Tibial nerve (tissue), 4 donors: ENCODE measurements at regions not wholly inside any gene's neighbourhood (a gene's known extent, or its start where the extent isn't known, plus 50 kb on each side); places are given as distances from the start of the nearest gene placed in this dataset.

Experiments
- DNase-seq, 2 donors: peaks; one replicate each; pipeline ENCODE4 v3.0.0-alpha.2; 2019; ENCODE audit warnings: low spot score in 2 of 2
- H3K27ac ChIP-seq, 4 donors: fragments of 200-600 bp; sonication (generic) in 3 of 4; one replicate each; pipeline ENCODE4 v1.5.1; 2017 to 2019; ENCODE audit warnings: mild to moderate bottlenecking in 1 of 4
- H3K27me3 ChIP-seq, 2 donors: fragments of 200-600 bp; sonication (generic) in 1 of 2; one replicate each; pipeline versions ENCODE4 v1.5.1 to v1.6.0; 2017 to 2019
- H3K36me3 ChIP-seq, 3 donors: fragments of 200-600 bp; sonication (generic); one replicate each; pipeline ENCODE4 v1.5.1; 2018 to 2019
- H3K4me1 ChIP-seq, 4 donors: fragments of 200-600 bp; sonication (generic) in 3 of 4; one replicate each; pipeline ENCODE4 v1.5.1; 2017 to 2019
- H3K4me3 ChIP-seq, 4 donors: fragments of 200-600 bp; sonication (generic) in 3 of 4; one replicate each; pipeline ENCODE4 v1.5.1; 2017 to 2019; ENCODE audit warnings: mild to moderate bottlenecking in 1 of 4, moderate library complexity in 1 of 4
- H3K9me3 ChIP-seq, 4 donors: fragments of 200-600 bp; sonication (generic) in 3 of 4; one replicate each; pipeline ENCODE4 v1.5.1; 2017 to 2019
- EP300 ChIP-seq, 2 donors: sonication (generic); formaldehyde crosslinking; IDR thresholded peaks; one replicate each; pipeline ENCODE4 v1.6.1; 2017; ENCODE audit warnings: antibody characterized with exemption in 2 of 2, mild to moderate bottlenecking in 1 of 2
- POLR2A ChIP-seq, 2 donors: fragments of 450-650 bp; IDR thresholded peaks; one replicate each; pipeline ENCODE4 v1.6.1; 2017; ENCODE audit warnings: antibody characterized with exemption in 2 of 2, mild to moderate bottlenecking in 2 of 2, moderate library complexity in 2 of 2
- WGBS, 2 donors: methylation state at CpG; one replicate each; pipeline ENCODE4 v1.1.5; 2018; 5-methylcytosine and 5-hydroxymethylcytosine counted together
- TF ChIP-seq, protein P1 (sequence below), 5 experiments: fragments of 200-600 bp in 3 of 5; fragments of 450-650 bp in 2 of 5; sonication (generic) in 3 of 5; IDR thresholded peaks; one replicate each; pipeline ENCODE4 v1.5.1; 2016 to 2019; ENCODE audit warnings: antibody characterized with exemption in 5 of 5, mild to moderate bottlenecking in 3 of 5, moderate library complexity in 2 of 5

DNA sequence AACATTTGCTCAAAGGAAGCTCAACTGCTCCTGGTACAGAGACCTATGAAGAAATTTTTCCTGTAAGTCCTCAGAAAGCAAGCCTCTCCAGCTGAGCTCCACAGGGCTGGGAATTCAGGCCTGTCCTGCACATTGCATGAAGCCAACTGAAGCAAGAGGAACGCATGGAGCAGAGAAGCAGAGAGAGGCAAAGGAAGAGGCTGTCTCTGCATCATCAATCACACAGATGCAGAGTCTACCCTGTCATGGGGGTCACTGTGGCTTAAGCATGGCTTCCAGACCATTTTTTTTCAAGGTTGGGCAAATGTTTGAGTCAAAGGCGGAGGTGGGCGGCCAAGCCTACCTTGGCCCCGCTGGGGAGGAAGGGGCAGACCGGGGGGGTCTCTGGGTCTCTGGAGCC is 110.3 kb upstream of the MSX1 start:
- H3K4me1 ChIP-seq, result no peaks in the 10 kb centered on the region
- no peak overlapping the region for H3K27ac ChIP-seq
- TF ChIP-seq EP300 (IDR thresholded peaks at IDR 0.05) (no peak), POLR2A (IDR thresholded peaks at IDR 0.05) (no peak)
- TF ChIP-seq, protein P1, sequence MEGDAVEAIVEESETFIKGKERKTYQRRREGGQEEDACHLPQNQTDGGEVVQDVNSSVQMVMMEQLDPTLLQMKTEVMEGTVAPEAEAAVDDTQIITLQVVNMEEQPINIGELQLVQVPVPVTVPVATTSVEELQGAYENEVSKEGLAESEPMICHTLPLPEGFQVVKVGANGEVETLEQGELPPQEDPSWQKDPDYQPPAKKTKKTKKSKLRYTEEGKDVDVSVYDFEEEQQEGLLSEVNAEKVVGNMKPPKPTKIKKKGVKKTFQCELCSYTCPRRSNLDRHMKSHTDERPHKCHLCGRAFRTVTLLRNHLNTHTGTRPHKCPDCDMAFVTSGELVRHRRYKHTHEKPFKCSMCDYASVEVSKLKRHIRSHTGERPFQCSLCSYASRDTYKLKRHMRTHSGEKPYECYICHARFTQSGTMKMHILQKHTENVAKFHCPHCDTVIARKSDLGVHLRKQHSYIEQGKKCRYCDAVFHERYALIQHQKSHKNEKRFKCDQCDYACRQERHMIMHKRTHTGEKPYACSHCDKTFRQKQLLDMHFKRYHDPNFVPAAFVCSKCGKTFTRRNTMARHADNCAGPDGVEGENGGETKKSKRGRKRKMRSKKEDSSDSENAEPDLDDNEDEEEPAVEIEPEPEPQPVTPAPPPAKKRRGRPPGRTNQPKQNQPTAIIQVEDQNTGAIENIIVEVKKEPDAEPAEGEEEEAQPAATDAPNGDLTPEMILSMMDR (IDR thresholded peaks at IDR 0.05), result no peak
- WGBS, 2 donors, result 76 to 78% methylated on average over 5 of the region's 5 CpGs
- no peaks in the 10 kb centered on the region for H3K27me3 ChIP-seq
- DNase-seq, result no peak
- peaks cover 0 to 45% (median 0%) of the 10 kb centered on the region in 4 donors for H3K9me3 ChIP-seq
- H3K4me3 ChIP-seq, result no peak overlapping the region
- H3K36me3 ChIP-seq, result no peaks in the 10 kb centered on the region

DNA sequence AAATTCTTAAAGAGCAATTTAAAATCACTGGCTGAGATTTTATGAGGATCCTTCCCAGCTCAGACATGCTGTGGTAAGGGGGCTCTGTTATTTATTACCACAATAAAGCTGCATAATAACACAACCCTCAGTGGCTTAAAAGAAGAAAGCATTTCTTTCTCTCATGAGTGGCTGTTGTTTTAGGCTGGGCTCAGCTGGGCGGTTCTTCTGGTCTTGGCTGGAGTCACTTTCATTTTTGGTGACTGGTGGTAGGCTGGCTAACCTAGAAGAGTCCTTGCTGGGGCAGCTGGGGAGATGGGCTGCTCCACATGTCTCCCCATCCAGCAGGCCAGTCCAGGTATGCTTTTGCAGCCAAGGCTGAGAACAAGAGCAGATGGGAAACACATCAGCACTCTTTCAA is 113.0 kb upstream of the MSX1 start:
- TF ChIP-seq POLR2A (IDR thresholded peaks at IDR 0.05) (no peak), EP300 (IDR thresholded peaks at IDR 0.05) (no peak)
- TF ChIP-seq, protein P1 (IDR thresholded peaks at IDR 0.05), result no peak
- Histone ChIP-seq H3K27me3 (no peaks in the 10 kb centered on the region), H3K9me3 (peaks cover 0 to 49% (median 0%) of the 10 kb centered on the region in 4 donors), H3K36me3 (no peaks in the 10 kb centered on the region), H3K27ac (no peak overlapping the region), H3K4me1 (no peaks in the 10 kb centered on the region), H3K4me3 (no peak overlapping the region)
- no peak for DNase-seq
- WGBS, 2 donors, result 85 to 94% methylated on average over 1 of the region's 1 CpG

DNA sequence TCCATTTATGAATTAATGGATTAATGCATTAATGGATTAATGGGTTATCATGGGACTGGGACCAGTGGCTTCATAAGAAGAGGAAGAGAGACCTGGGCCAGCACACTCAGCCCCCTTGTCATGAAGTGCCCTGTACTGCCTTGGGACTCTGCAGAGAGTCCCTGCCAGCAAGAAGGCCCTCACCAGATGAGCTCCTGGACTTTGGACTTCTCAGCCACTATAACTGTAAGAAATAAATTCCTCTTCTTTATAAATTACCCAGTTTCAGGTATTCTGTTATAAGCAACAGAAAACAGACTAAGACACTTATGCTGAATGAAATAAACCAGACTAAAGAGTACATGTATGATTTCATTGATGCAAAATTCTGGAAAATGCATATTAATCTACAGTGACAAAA is 119.4 kb upstream of the MSX1 start:
- no peaks in the 10 kb centered on the region for H3K4me1 ChIP-seq
- TF ChIP-seq EP300 (IDR thresholded peaks at IDR 0.05), result no peak
- TF ChIP-seq, protein P1 (IDR thresholded peaks at IDR 0.05), result no peak
- no peak for TF ChIP-seq POLR2A (IDR thresholded peaks at IDR 0.05)
- no peaks in the 10 kb centered on the region for H3K27me3 ChIP-seq
- no peak for DNase-seq
- no peak overlapping the region for H3K27ac ChIP-seq
- peaks cover 0 to 14% (median 0%) of the 10 kb centered on the region in 4 donors for H3K9me3 ChIP-seq
- no peak overlapping the region for H3K4me3 ChIP-seq
- no peaks in the 10 kb centered on the region for H3K36me3 ChIP-seq

DNA sequence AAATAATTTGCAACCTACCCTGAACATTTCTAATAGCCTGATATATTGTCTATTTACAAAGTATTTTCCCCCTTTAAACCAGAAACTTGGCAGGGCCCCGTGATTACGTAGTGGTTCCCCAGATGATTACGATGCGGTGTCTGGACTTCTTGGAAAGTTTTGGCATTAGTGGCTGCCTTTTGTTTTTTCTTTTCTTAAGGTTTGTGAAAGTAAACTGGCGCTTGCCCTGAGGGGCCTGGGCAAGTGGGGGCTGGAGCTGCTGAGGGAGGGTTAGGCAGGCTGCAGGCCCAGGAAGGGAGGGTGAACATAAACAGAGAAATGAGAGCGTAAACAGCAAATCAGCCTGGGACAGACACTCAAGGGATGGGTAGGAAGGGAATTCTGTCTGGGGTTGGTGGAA is 123.6 kb upstream of the MSX1 start:
- DNase-seq, result no peak
- Histone ChIP-seq H3K9me3 (peaks cover 0 to 10% (median 0%) of the 10 kb centered on the region in 4 donors), H3K36me3 (no peaks in the 10 kb centered on the region), H3K4me3 (no peak overlapping the region), H3K27me3 (no peaks in the 10 kb centered on the region), H3K4me1 (no peaks in the 10 kb centered on the region), H3K27ac (no peak overlapping the region)
- WGBS, 2 donors, result 14 to 32% methylated on average over 6 of the region's 6 CpGs
- TF ChIP-seq EP300 (IDR thresholded peaks at IDR 0.05), result no peak
- no peak for TF ChIP-seq POLR2A (IDR thresholded peaks at IDR 0.05)
- TF ChIP-seq, protein P1 (IDR thresholded peaks at IDR 0.05), result no peak

DNA sequence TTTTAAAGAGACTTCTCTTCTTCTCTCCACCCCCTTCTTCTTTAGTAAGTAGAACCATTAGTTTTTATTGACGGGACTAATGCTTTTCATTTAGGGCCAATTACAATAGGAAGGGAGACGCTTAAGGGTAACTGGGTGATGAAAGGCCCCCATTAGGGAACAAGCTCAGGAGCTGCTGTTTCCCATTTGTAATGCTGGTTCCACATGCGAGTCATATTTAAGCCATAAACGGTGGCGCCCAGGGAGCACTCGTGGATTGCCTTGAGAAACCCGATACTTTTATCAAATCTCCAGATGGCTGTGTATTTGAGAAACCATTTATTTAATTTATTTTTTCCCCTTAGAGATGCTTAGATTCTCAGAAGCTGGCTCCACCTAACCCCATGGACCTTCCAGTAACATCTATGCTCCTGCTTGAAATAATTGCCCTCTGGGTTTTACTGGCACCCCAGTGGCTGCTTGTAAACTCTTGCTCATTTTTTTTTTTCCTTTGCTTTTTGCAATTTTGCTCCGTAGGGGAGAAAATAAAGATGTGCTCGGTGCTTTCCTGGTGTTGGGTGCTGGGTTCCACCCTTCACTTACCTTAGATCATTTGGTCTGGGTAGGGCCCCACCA is 124.2 kb upstream of the MSX1 start:
- no peak for DNase-seq
- Histone ChIP-seq H3K27me3 (no peaks in the 10 kb centered on the region), H3K27ac (no peak overlapping the region), H3K4me3 (no peak overlapping the region), H3K9me3 (peaks cover 0 to 10% (median 0%) of the 10 kb centered on the region in 4 donors), H3K36me3 (no peaks in the 10 kb centered on the region), H3K4me1 (no peaks in the 10 kb centered on the region)
- TF ChIP-seq POLR2A (IDR thresholded peaks at IDR 0.05) (no peak), EP300 (IDR thresholded peaks at IDR 0.05) (no peak)
- TF ChIP-seq, protein P1 (IDR thresholded peaks at IDR 0.05), result no peak
- 30 to 46% methylated on average over 9 of the region's 9 CpGs for WGBS, 2 donors
